ENCODE measurements at regions not wholly inside any gene's neighbourhood (a gene's known extent, or its start where the extent isn't known, plus 50 kb on each side); places are given as distances from the start of the nearest gene placed in this dataset.

GRCh38 chr17:33939959-33940358, 315.1 kb upstream of the CCL2 start:
- TF ChIP-seq, protein P1, sequence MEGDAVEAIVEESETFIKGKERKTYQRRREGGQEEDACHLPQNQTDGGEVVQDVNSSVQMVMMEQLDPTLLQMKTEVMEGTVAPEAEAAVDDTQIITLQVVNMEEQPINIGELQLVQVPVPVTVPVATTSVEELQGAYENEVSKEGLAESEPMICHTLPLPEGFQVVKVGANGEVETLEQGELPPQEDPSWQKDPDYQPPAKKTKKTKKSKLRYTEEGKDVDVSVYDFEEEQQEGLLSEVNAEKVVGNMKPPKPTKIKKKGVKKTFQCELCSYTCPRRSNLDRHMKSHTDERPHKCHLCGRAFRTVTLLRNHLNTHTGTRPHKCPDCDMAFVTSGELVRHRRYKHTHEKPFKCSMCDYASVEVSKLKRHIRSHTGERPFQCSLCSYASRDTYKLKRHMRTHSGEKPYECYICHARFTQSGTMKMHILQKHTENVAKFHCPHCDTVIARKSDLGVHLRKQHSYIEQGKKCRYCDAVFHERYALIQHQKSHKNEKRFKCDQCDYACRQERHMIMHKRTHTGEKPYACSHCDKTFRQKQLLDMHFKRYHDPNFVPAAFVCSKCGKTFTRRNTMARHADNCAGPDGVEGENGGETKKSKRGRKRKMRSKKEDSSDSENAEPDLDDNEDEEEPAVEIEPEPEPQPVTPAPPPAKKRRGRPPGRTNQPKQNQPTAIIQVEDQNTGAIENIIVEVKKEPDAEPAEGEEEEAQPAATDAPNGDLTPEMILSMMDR (IDR thresholded peaks at IDR 0.05): no peak
- no peak for TF ChIP-seq POLR2A (IDR thresholded peaks at IDR 0.05)
